ENCODE measurements at regions not wholly inside any gene's neighbourhood (a gene's known extent, or its start where the extent isn't known, plus 50 kb on each side); places are given as distances from the start of the nearest gene placed in this dataset.

- ATAC-seq (ENCODE audit: low FRiP score), result no peak
- intact Hi-C loops (cut with DNase I), result no loop called here
- Histone ChIP-seq H3K9me3 (ENCODE audit: control insufficient read depth, low read length) (peaks cover 3% of the 10 kb centered on the region), H3K27ac (ENCODE audit: low read depth in 1 of 2, low read length in 2 of 2) (no peak overlapping the region), H3K4me3 (ENCODE audit: low read length in 2 of 2) (no peak overlapping the region), H3K4me1 (ENCODE audit: control insufficient read depth in 1 of 2, insufficient read depth in 2 of 2, low read length in 2 of 2) (no peaks in the 10 kb centered on the region), H3K36me3 (ENCODE audit: control insufficient read depth in 1 of 2, insufficient read depth in 2 of 2, low read length in 1 of 2) (no peaks in the 10 kb centered on the region), H3K27me3 (ENCODE audit: control insufficient read depth in 1 of 2, insufficient read depth in 2 of 2, low read length in 1 of 2) (no peaks in the 10 kb centered on the region)
- no peak for DNase-seq
- 8 to 13% methylated on average over 2 of the region's 2 CpGs for WGBS, 2 donors
Measured at GRCh38 chr3:84836961-84837360, 121.8 kb upstream of the CADM2 start.

GRCh38 chr3:84877092-84877491 is 81.7 kb upstream of the CADM2 start:
- whole genome bisulfite sequencing, 2 donors, result 90 to 93% methylated on average over 3 of the region's 3 CpGs
- ATAC-seq (ENCODE audit: low FRiP score), result no peak

GRCh38 chr3:84881288-84881687 is 77.5 kb upstream of the CADM2 start:
- Histone ChIP-seq H3K9me3 (ENCODE audit: control insufficient read depth, low read length) (no peaks in the 10 kb centered on the region), H3K27ac (ENCODE audit: low read depth in 1 of 2, low read length in 2 of 2) (no peak overlapping the region), H3K36me3 (ENCODE audit: control insufficient read depth in 1 of 2, insufficient read depth in 2 of 2, low read length in 1 of 2) (no peaks in the 10 kb centered on the region), H3K4me3 (ENCODE audit: low read length in 2 of 2) (no peak overlapping the region), H3K4me1 (ENCODE audit: control insufficient read depth in 1 of 2, insufficient read depth in 2 of 2, low read length in 2 of 2) (no peaks in the 10 kb centered on the region), H3K27me3 (ENCODE audit: control insufficient read depth in 1 of 2, insufficient read depth in 2 of 2, low read length in 1 of 2) (no peaks in the 10 kb centered on the region)
- ATAC-seq (ENCODE audit: low FRiP score), result no peak
- DNase-seq, result no peak
- 70 to 87% methylated on average over 2 of the region's 2 CpGs for WGBS, 2 donors
- intact Hi-C loops (cut with DNase I), result no loop called here

More at GRCh38 chr3:84877092-84877491, 81.7 kb upstream of the CADM2 start:
- Histone ChIP-seq H3K4me3 (ENCODE audit: low read length in 2 of 2) (no peak overlapping the region), H3K4me1 (ENCODE audit: control insufficient read depth in 1 of 2, insufficient read depth in 2 of 2, low read length in 2 of 2) (no peaks in the 10 kb centered on the region), H3K9me3 (ENCODE audit: control insufficient read depth, low read length) (peaks cover 1% of the 10 kb centered on the region), H3K27ac (ENCODE audit: low read depth in 1 of 2, low read length in 2 of 2) (no peak overlapping the region), H3K27me3 (ENCODE audit: control insufficient read depth in 1 of 2, insufficient read depth in 2 of 2, low read length in 1 of 2) (no peaks in the 10 kb centered on the region), H3K36me3 (ENCODE audit: control insufficient read depth in 1 of 2, insufficient read depth in 2 of 2, low read length in 1 of 2) (no peaks in the 10 kb centered on the region)
- DNase-seq, result no peak
- intact Hi-C loops (cut with DNase I), result no loop called here

- H3K27ac ChIP-seq (ENCODE audit: low read depth in 1 of 2, low read length in 2 of 2), result no peak overlapping the region
- no peaks in the 10 kb centered on the region for H3K27me3 ChIP-seq (ENCODE audit: control insufficient read depth in 1 of 2, insufficient read depth in 2 of 2, low read length in 1 of 2)
- H3K4me3 ChIP-seq (ENCODE audit: low read length in 2 of 2), result no peak overlapping the region
- ATAC-seq (ENCODE audit: low FRiP score) (no peak), DNase-seq (no peak)
- H3K4me1 ChIP-seq (ENCODE audit: control insufficient read depth in 1 of 2, insufficient read depth in 2 of 2, low read length in 2 of 2), result no peaks in the 10 kb centered on the region
- H3K36me3 ChIP-seq (ENCODE audit: control insufficient read depth in 1 of 2, insufficient read depth in 2 of 2, low read length in 1 of 2), result no peaks in the 10 kb centered on the region
- no peaks in the 10 kb centered on the region for H3K9me3 ChIP-seq (ENCODE audit: control insufficient read depth, low read length)
- intact Hi-C loops (cut with DNase I), result no loop called here
- 79 to 81% methylated on average over 14 of the region's 14 CpGs for WGBS, 2 donors
Measured at GRCh38 chr3:84885199-84885882, 73.4 kb upstream of the CADM2 start.

GRCh38 chr3:84891851-84892250 is 66.9 kb upstream of the CADM2 start:
- Histone ChIP-seq H3K27me3 (ENCODE audit: control insufficient read depth in 1 of 2, insufficient read depth in 2 of 2, low read length in 1 of 2) (no peaks in the 10 kb centered on the region), H3K4me1 (ENCODE audit: control insufficient read depth in 1 of 2, insufficient read depth in 2 of 2, low read length in 2 of 2) (no peaks in the 10 kb centered on the region), H3K9me3 (ENCODE audit: control insufficient read depth, low read length) (no peaks in the 10 kb centered on the region), H3K36me3 (ENCODE audit: control insufficient read depth in 1 of 2, insufficient read depth in 2 of 2, low read length in 1 of 2) (no peaks in the 10 kb centered on the region), H3K27ac (ENCODE audit: low read depth in 1 of 2, low read length in 2 of 2) (no peak overlapping the region), H3K4me3 (ENCODE audit: low read length in 2 of 2) (no peak overlapping the region)
- ATAC-seq (ENCODE audit: low FRiP score) (no peak), DNase-seq (no peak)
- 90 to 92% methylated on average over 1 of the region's 1 CpG for WGBS, 2 donors
- intact Hi-C loops (cut with DNase I), result no loop called here

- no peak overlapping the region for H3K27ac ChIP-seq (ENCODE audit: low read depth in 1 of 2, low read length in 2 of 2)
- no peak overlapping the region for H3K4me3 ChIP-seq (ENCODE audit: low read length in 2 of 2)
- intact Hi-C loops (cut with DNase I), result no loop called here
- no peak for DNase-seq
- no peaks in the 10 kb centered on the region for H3K36me3 ChIP-seq (ENCODE audit: control insufficient read depth in 1 of 2, insufficient read depth in 2 of 2, low read length in 1 of 2)
- H3K4me1 ChIP-seq (ENCODE audit: control insufficient read depth in 1 of 2, insufficient read depth in 2 of 2, low read length in 2 of 2), result no peaks in the 10 kb centered on the region
- ATAC-seq (ENCODE audit: low FRiP score), result no peak
- H3K27me3 ChIP-seq (ENCODE audit: control insufficient read depth in 1 of 2, insufficient read depth in 2 of 2, low read length in 1 of 2), result no peaks in the 10 kb centered on the region
- 61 to 74% methylated on average over 3 of the region's 3 CpGs for WGBS, 2 donors
- H3K9me3 ChIP-seq (ENCODE audit: control insufficient read depth, low read length), result no peaks in the 10 kb centered on the region
Measured at GRCh38 chr3:84893211-84893610, 65.6 kb upstream of the CADM2 start.

GRCh38 chr3:84904212-84904611 is 54.6 kb upstream of the CADM2 start:
- Histone ChIP-seq H3K36me3 (ENCODE audit: control insufficient read depth in 1 of 2, insufficient read depth in 2 of 2, low read length in 1 of 2) (no peaks in the 10 kb centered on the region), H3K27me3 (ENCODE audit: control insufficient read depth in 1 of 2, insufficient read depth in 2 of 2, low read length in 1 of 2) (no peaks in the 10 kb centered on the region), H3K27ac (ENCODE audit: low read depth in 1 of 2, low read length in 2 of 2) (no peak overlapping the region), H3K4me1 (ENCODE audit: control insufficient read depth in 1 of 2, insufficient read depth in 2 of 2, low read length in 2 of 2) (no peaks in the 10 kb centered on the region), H3K9me3 (ENCODE audit: control insufficient read depth, low read length) (peaks cover 3% of the 10 kb centered on the region), H3K4me3 (ENCODE audit: low read length in 2 of 2) (no peak overlapping the region)
- intact Hi-C loops (cut with DNase I), result no loop called here
- DNase-seq (no peak), ATAC-seq (ENCODE audit: low FRiP score) (no peak)

- peak in 1 of 2 donors; percentile 70 for DNase-seq
- Histone ChIP-seq H3K4me3 (ENCODE audit: low read length in 2 of 2) (no peak overlapping the region), H3K27me3 (ENCODE audit: control insufficient read depth in 1 of 2, insufficient read depth in 2 of 2, low read length in 1 of 2) (no peaks in the 10 kb centered on the region), H3K27ac (ENCODE audit: low read depth in 1 of 2, low read length in 2 of 2) (no peak overlapping the region), H3K9me3 (ENCODE audit: control insufficient read depth, low read length) (peaks cover 3% of the 10 kb centered on the region), H3K36me3 (ENCODE audit: control insufficient read depth in 1 of 2, insufficient read depth in 2 of 2, low read length in 1 of 2) (no peaks in the 10 kb centered on the region), H3K4me1 (ENCODE audit: control insufficient read depth in 1 of 2, insufficient read depth in 2 of 2, low read length in 2 of 2) (no peaks in the 10 kb centered on the region)
- intact Hi-C loops (cut with DNase I), result no loop called here
- ATAC-seq (ENCODE audit: low FRiP score), result peak; percentile 41
- 88 to 89% methylated on average over 19 to 21 of the region's 21 CpGs for WGBS, 2 donors
Measured at GRCh38 chr3:84904816-84905555, 53.8 kb upstream of the CADM2 start.

- intact Hi-C loops (cut with DNase I), result no loop called here
- Histone ChIP-seq H3K27me3 (ENCODE audit: control insufficient read depth in 1 of 2, insufficient read depth in 2 of 2, low read length in 1 of 2) (no peaks in the 10 kb centered on the region), H3K9me3 (ENCODE audit: control insufficient read depth, low read length) (peaks cover 3% of the 10 kb centered on the region), H3K36me3 (ENCODE audit: control insufficient read depth in 1 of 2, insufficient read depth in 2 of 2, low read length in 1 of 2) (no peaks in the 10 kb centered on the region), H3K4me3 (ENCODE audit: low read length in 2 of 2) (no peak overlapping the region), H3K27ac (ENCODE audit: low read depth in 1 of 2, low read length in 2 of 2) (no peak overlapping the region), H3K4me1 (ENCODE audit: control insufficient read depth in 1 of 2, insufficient read depth in 2 of 2, low read length in 2 of 2) (no peaks in the 10 kb centered on the region)
- WGBS, 2 donors, result 74 to 84% methylated on average over 5 of the region's 5 CpGs
- DNase-seq, result no peak
- ATAC-seq (ENCODE audit: low FRiP score), result no peak
Measured at GRCh38 chr3:84905556-84905920, 53.3 kb upstream of the CADM2 start.

All from aorta (tissue), 5 donors.